ENCODE measurements at regions not wholly inside any gene's neighbourhood (a gene's known extent, or its start where the extent isn't known, plus 50 kb on each side); places are given as distances from the start of the nearest gene placed in this dataset.
"Not testable (repeated sequence)": the region's sequence is repeated elsewhere in the genome, so short reads cannot be mapped to it uniquely, and the experiment has no call there.

DNA sequence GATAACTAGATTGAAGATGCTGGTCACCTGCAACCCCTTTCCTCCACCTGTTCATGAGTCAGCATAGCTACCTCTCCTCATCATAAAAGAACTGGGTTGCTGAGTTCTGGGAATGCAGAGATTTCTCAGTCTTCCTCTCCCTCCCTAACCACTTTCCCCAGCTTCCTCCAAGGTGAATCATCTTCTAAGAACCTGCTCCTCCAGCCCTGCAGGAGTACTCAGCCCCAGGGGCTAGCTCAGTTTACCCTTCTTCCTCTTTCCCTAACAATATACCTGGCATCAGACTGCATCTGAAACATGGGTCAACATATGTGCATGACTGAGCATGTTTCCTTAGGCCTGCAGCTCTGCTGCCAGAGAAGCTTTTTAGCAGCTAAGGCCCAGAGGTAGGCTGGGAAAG is 1157.5 kb upstream of the SEL1L start:
- TF ChIP-seq, protein P1, sequence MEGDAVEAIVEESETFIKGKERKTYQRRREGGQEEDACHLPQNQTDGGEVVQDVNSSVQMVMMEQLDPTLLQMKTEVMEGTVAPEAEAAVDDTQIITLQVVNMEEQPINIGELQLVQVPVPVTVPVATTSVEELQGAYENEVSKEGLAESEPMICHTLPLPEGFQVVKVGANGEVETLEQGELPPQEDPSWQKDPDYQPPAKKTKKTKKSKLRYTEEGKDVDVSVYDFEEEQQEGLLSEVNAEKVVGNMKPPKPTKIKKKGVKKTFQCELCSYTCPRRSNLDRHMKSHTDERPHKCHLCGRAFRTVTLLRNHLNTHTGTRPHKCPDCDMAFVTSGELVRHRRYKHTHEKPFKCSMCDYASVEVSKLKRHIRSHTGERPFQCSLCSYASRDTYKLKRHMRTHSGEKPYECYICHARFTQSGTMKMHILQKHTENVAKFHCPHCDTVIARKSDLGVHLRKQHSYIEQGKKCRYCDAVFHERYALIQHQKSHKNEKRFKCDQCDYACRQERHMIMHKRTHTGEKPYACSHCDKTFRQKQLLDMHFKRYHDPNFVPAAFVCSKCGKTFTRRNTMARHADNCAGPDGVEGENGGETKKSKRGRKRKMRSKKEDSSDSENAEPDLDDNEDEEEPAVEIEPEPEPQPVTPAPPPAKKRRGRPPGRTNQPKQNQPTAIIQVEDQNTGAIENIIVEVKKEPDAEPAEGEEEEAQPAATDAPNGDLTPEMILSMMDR (IDR thresholded peaks at IDR 0.05), result not testable (repeated sequence)
- TF ChIP-seq EP300 (IDR thresholded peaks at IDR 0.05; ENCODE audit: low read depth); POLR2AphosphoS5 (IDR thresholded peaks at IDR 0.05): not testable (repeated sequence)

Data from transverse colon (tissue), 4 donors.